HL-60 (cell line): ENCODE measurements at regions not wholly inside any gene's neighbourhood (a gene's known extent, or its start where the extent isn't known, plus 50 kb on each side); places are given as distances from the start of the nearest gene placed in this dataset.

Source experiments
- DNase-seq, 2 experiments: peaks; one replicate each; pipeline ENCODE4 v3.0.0-alpha.2; 2010 to 2020; ENCODE audit warnings: low read depth in 1 of 2, low spot score in 1 of 2
- H3K27ac ChIP-seq: fragments of 250-450 bp; sonication (Bioruptor Pico); replicated peaks from 2 replicates; pipeline ENCODE4 v1.5.1; 2020; ENCODE audit warnings: mild to moderate bottlenecking, moderate library complexity
- H3K27me3 ChIP-seq: fragments of 250-450 bp; sonication (Bioruptor Pico); 2 replicates; pipeline ENCODE4 v1.5.1; 2021; ENCODE audit warnings: mild to moderate bottlenecking, moderate library complexity; ENCODE audit not compliant: insufficient read depth, poor library complexity, severe bottlenecking
- H3K4me3 ChIP-seq: replicated peaks from 2 replicates; pipeline ENCODE4 v1.5.1; 2011; ENCODE audit warnings: mild to moderate bottlenecking, control low read depth, low read length; ENCODE audit not compliant: insufficient read depth
- CTCF ChIP-seq: IDR thresholded peaks from one replicate; pipeline ENCODE4 v1.5.1; 2011; ENCODE audit warnings: low read length, control low read depth, inconsistent platforms; ENCODE audit not compliant: insufficient read depth
- GABPA ChIP-seq: IDR thresholded peaks from 2 replicates; pipeline ENCODE4 v1.6.1; 2012; ENCODE audit warnings: low read depth
- POLR2AphosphoS5 ChIP-seq: IDR thresholded peaks from 2 replicates; pipeline ENCODE4 v1.6.1; 2012; ENCODE audit warnings: low read depth
- REST ChIP-seq: IDR thresholded peaks from 2 replicates; pipeline ENCODE4 v1.6.1; 2012; ENCODE audit warnings: low read depth; ENCODE audit not compliant: insufficient replicate concordance
- SPI1 ChIP-seq: IDR thresholded peaks from 2 replicates; pipeline ENCODE4 v1.6.1; 2012; ENCODE audit warnings: low read depth, mild to moderate bottlenecking, borderline replicate concordance

DNA sequence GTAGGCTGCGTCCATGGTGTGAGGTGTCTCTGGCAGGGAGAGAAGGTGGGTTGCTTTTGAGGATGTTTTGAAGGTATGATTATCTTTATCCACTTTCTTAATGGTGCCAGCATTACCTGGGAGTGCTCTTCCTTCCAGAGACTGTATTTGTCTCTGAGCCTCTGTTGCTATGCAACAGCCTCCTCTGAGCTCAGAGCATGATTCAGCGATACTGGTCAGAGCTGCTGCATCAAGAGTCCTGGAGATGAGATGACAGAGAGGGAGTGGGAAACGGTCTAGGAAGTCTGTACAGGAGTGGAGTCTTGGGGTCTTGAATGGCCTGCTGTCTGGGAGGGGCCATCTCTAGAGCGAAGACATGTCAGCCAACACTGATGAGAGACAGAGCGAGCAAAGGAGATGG, 104.4 kb upstream of the RAB40AL start:
- Histone ChIP-seq H3K4me3 (no peak overlapping the region), H3K27ac (no peak overlapping the region), H3K27me3 (no peaks in the 10 kb centered on the region)
- no peak for TF ChIP-seq SPI1
- no peak for TF ChIP-seq POLR2AphosphoS5
- no peak for DNase-seq

DNA sequence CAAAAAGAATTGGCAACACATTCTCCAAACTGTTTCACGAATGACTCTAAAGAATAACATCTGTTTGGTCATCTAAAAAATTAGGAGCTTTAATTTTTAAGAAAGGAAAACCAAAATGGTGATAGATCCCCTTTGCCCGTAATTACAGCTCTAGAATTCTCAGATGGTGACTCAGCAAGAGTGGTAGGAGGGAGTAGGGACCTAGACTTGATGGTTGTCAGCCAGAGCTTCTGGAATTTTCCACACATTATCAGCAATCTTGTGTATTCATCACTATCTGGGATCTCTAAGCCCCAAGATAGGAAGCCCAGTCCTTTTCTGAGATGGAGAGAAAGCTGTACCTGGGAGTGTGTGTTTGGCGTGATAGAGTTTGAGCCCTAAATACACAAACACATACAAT, 103.9 kb upstream of the RAB40AL start:
- Histone ChIP-seq H3K27ac (no peak overlapping the region), H3K27me3 (no peaks in the 10 kb centered on the region)
- DNase-seq = no peak

DNA sequence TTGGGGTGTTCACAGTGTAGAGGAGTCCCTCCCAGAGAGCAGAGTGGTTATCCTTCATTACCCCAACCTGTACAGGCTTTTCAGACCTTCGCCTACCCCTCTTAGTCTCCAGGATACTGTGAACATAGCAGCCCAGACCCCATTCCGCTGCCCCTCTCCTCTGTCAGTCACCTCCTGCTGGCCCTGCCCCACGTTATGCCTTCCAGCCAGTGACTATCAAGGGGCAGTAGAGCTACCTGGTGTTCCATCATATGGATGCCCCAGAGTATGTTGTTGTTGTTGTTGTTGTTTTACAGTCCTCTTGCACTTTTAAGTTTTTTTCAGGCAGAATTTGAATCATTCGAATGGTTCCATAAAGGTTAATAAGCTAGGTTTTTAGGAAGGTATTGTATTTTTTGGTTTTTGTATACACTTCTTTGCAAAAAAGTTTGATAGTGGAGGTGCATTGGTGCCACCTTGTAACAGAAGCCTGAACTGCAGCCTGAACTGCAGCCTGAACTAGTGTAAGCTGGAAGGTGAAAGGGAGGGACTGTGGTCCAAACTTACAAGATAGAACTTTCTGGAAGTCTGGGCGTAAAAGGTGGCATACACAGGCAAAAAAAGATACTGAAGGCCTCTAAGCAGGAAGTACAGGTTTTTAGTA, 101.4 kb upstream of the RAB40AL start:
- H3K4me3 ChIP-seq = no peak overlapping the region
- TF ChIP-seq GABPA = no peak
- TF ChIP-seq SPI1 = no peak
- no peak for TF ChIP-seq CTCF
- no peak for TF ChIP-seq POLR2AphosphoS5
- TF ChIP-seq REST = no peak

More for the DNA sequence above, 103.9 kb upstream of the RAB40AL start:
- no peak for TF ChIP-seq SPI1
- no peak overlapping the region for H3K4me3 ChIP-seq

DNA sequence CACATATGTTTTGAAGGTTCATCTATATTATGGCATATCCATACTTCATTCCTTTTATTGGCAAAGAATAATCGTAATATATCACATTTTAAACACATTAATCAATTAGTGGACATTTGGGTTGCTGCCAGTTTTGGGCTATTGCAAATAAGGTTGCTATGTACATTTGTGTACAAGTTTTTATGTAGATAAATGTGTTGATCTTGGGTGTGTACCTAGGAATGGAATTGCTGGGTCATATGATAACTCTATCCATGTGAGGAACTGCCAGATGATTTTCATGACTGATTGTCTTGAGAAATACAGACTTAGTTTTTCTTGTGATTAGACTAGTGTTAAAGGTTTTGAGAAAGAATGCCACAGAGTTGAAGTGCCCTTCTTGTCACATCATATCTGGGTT, 99.2 kb upstream of the RAB40AL start:
- no peak overlapping the region for H3K27ac ChIP-seq
- DNase-seq = no peak
- no peak overlapping the region for H3K4me3 ChIP-seq
- TF ChIP-seq REST = no peak
- TF ChIP-seq SPI1 = no peak
- no peak for TF ChIP-seq POLR2AphosphoS5
- TF ChIP-seq CTCF = no peak
- TF ChIP-seq GABPA = no peak
- no peaks in the 10 kb centered on the region for H3K27me3 ChIP-seq

More for the DNA sequence above, 101.4 kb upstream of the RAB40AL start:
- Histone ChIP-seq H3K27ac (no peak overlapping the region), H3K27me3 (no peaks in the 10 kb centered on the region)
- peak in 1 of 2 experiments; percentile 14 for DNase-seq
